ENCODE measurements at regions not wholly inside any gene's neighbourhood (a gene's known extent, or its start where the extent isn't known, plus 50 kb on each side); places are given as distances from the start of the nearest gene placed in this dataset.
"Not testable (repeated sequence)": the region's sequence is repeated elsewhere in the genome, so short reads cannot be mapped to it uniquely, and the experiment has no call there.

DNA sequence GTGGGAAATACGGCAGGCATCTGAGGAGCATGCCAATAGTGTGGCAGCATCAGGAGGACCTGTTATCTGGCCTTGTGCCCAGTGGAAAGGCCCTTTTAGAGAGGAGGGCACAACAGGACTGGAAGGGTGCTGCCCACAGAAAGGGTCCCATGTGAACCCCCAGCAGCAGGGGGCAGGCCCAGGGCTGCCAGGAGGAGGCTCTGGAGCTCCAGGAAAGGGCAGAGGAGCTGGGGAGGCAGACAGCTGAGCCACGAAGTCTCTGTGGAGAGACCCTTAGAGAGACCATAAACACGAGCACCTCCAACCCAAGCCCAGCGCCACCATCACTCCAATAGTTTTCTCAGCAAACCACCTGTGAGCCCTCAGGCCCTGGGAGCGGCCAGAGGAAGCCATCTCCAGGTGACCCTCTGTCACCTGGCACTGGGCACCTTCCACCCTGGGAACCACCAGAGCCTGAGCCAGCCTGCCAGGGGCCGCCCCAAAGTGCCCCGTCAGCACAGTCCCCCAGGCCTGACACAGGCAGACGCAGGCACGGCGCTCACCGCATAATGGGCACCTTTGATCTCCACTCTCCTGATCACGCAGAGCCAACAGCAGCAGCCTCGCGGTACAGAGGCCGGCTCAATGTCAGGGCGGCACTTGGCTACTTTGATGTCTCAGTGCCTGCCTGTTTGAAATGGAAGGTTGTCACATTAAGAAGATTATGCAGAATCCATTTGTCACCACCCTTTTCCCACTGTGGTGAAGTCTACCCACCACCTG is 162.5 kb upstream of the RAB6C start:
- Histone ChIP-seq H3K9ac (ENCODE audit: low read length) (no peak overlapping the region), H3K4me1 (ENCODE audit: insufficient read depth, low read length) (no peaks in the 10 kb centered on the region), H3K27me3 (ENCODE audit: control insufficient read depth in 1 of 2, insufficient read depth in 2 of 2, low read length in 2 of 2) (no peaks in the 10 kb centered on the region), H3K36me3 (ENCODE audit: insufficient read depth, low read length) (no peaks in the 10 kb centered on the region), H3K27ac (ENCODE audit: low read depth, low read length) (no peak overlapping the region), H3K9me3 (ENCODE audit: low read length) (no peaks in the 10 kb centered on the region), H3K4me3 (ENCODE audit: low read depth in 1 of 2, low read length in 2 of 2) (no peak overlapping the region)

DNA sequence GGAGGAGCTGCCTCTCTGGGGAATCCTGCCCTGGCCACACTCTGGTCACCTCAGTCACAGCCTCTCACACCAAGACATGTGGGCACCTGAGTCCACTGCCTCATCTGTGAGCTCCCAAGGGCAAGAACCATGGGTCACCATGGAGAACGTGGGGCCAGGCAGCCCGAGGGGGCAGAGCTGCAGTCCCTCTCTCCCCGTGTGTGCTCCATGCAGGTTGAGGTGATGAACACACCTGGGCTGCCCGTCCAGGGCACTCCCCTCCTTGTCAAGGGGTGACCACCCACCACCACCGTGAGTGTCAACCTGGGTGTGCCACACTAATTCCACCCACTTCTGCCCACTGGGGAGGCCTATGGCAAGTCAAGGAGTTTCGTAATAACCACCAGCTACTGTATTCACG is 159.6 kb upstream of the RAB6C start:
- Histone ChIP-seq H3K9ac (ENCODE audit: low read length) (no peak overlapping the region), H3K4me3 (ENCODE audit: low read depth in 1 of 2, low read length in 2 of 2) (no peak overlapping the region), H3K9me3 (ENCODE audit: low read length) (no peaks in the 10 kb centered on the region), H3K27ac (ENCODE audit: low read depth, low read length) (no peak overlapping the region), H3K36me3 (ENCODE audit: insufficient read depth, low read length) (no peaks in the 10 kb centered on the region), H3K27me3 (ENCODE audit: control insufficient read depth in 1 of 2, insufficient read depth in 2 of 2, low read length in 2 of 2) (no peaks in the 10 kb centered on the region), H3K4me1 (ENCODE audit: insufficient read depth, low read length) (no peaks in the 10 kb centered on the region)

DNA sequence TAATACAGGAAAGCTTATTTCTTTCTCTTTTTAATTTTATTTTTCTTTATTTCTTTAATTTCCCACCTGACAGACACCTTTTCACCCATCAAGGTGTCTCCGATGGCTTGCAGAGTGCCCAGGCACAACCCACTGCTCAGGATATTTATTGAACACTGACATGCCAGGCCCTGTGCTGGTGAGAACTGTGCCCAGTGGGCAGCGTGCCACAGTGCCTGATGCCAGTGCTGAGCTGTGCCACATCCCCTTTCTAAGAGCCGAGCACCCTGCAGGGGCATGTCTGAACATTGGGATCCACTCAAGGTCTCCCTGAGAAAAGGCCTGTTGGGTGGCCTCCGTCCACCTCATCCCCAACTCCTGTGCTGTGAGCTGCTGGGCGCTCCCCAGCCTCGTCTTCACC is 158.6 kb upstream of the RAB6C start:
- H3K27me3 ChIP-seq (ENCODE audit: control insufficient read depth in 1 of 2, insufficient read depth in 2 of 2, low read length in 2 of 2) = no peaks in the 10 kb centered on the region
- H3K27ac ChIP-seq (ENCODE audit: low read depth, low read length) = no peak overlapping the region
- no peaks in the 10 kb centered on the region for H3K36me3 ChIP-seq (ENCODE audit: insufficient read depth, low read length)
- no peak overlapping the region for H3K9ac ChIP-seq (ENCODE audit: low read length)
- H3K4me1 ChIP-seq (ENCODE audit: insufficient read depth, low read length) = no peaks in the 10 kb centered on the region
- H3K9me3 ChIP-seq (ENCODE audit: low read length) = no peaks in the 10 kb centered on the region
- no peak overlapping the region for H3K4me3 ChIP-seq (ENCODE audit: low read depth in 1 of 2, low read length in 2 of 2)

DNA sequence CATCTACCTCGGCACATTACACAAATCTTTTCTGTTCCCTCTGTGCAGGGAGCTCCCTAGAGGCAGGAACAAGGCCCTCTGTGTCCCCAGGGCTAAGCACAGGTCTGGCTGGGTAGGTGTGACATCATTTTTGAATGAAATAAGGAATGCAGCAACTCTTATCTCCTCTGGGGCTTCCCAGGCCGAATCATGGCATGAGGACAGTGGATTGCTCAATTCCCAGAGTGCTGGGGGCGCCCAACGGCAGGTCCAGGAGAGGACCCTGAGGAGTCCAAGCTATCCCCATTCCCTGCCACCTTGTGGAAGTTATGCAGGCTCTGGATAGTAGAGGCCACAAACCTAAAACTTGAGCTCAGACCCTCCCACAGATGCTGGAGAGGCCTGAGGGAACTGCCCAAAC is 158.0 kb upstream of the RAB6C start:
- H3K4me3 ChIP-seq (ENCODE audit: low read depth in 1 of 2, low read length in 2 of 2) = no peak overlapping the region
- no peaks in the 10 kb centered on the region for H3K4me1 ChIP-seq (ENCODE audit: insufficient read depth, low read length)
- no peaks in the 10 kb centered on the region for H3K9me3 ChIP-seq (ENCODE audit: low read length)
- no peaks in the 10 kb centered on the region for H3K36me3 ChIP-seq (ENCODE audit: insufficient read depth, low read length)
- no peak overlapping the region for H3K9ac ChIP-seq (ENCODE audit: low read length)
- H3K27me3 ChIP-seq (ENCODE audit: control insufficient read depth in 1 of 2, insufficient read depth in 2 of 2, low read length in 2 of 2) = no peaks in the 10 kb centered on the region
- H3K27ac ChIP-seq (ENCODE audit: low read depth, low read length) = no peak overlapping the region

DNA sequence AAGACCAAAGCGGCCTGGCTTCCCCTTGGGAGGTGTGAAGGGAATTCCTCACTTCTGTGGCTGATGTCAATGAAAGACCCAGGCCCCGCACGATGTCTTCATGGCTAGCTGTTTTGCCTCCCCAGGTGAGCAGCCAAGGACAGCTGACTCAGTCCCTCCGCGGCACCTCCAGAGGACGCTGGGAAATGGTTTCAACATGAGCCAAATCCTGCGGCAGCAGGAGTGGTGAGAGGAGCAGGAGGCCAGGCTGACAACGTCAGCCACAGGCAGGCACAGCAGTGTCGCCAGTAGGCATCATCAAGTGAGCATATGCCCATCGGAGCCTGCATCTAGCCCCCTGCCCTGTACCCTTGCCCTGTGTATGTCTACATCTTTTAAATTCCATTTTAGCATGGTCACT is 156.4 kb upstream of the RAB6C start:
- Histone ChIP-seq H3K4me1 (ENCODE audit: insufficient read depth, low read length) (no peaks in the 10 kb centered on the region), H3K27me3 (ENCODE audit: control insufficient read depth in 1 of 2, insufficient read depth in 2 of 2, low read length in 2 of 2) (no peaks in the 10 kb centered on the region), H3K36me3 (ENCODE audit: insufficient read depth, low read length) (no peaks in the 10 kb centered on the region), H3K4me3 (ENCODE audit: low read depth in 1 of 2, low read length in 2 of 2) (no peak overlapping the region), H3K9me3 (ENCODE audit: low read length) (no peaks in the 10 kb centered on the region), H3K9ac (ENCODE audit: low read length) (no peak overlapping the region), H3K27ac (ENCODE audit: low read depth, low read length) (no peak overlapping the region)

DNA sequence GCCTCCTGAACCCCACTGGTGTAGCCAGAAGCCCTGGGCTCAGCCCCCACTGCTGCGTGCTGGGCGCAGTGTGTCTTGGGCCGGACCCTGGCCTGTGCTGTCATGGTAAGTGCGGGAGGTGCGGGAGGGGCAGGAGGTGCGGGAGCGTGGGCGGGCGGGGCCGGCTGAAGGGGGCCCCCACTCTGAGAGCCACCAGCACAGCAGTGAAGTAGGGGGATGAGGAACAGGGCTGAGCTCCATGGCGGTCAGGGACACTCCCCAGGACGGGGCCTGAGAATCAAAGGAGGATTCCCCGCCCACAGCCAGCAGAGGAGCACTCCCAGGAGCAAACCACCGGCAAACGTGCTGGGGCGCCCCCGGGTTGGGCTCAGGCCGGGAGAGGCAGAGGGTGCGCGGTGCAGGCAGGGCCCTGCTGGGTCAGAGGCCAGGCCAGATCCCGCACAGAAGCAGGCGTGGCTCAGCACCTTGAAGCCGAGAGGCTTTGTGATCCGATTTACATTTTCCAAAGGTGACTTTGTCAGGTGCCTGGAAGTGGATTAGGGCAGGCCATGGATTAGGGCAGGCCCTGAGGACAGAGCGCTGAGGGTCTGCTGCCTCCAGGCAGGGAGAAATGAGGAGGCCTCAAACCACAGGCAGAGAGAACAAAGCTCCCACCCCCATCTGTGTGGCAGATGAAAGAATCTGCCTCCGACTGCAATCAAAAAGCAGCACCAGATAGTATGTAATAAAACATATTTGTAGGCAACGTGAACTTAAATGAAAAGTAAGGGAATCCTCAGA is 152.0 kb upstream of the RAB6C start:
- no peak overlapping the region for H3K9ac ChIP-seq (ENCODE audit: low read length)
- no peak overlapping the region for H3K4me3 ChIP-seq (ENCODE audit: low read depth in 1 of 2, low read length in 2 of 2)
- H3K9me3 ChIP-seq (ENCODE audit: low read length) = no peaks in the 10 kb centered on the region
- no peaks in the 10 kb centered on the region for H3K36me3 ChIP-seq (ENCODE audit: insufficient read depth, low read length)
- H3K27ac ChIP-seq (ENCODE audit: low read depth, low read length) = no peak overlapping the region
- H3K27me3 ChIP-seq (ENCODE audit: control insufficient read depth in 1 of 2, insufficient read depth in 2 of 2, low read length in 2 of 2) = no peaks in the 10 kb centered on the region
- no peaks in the 10 kb centered on the region for H3K4me1 ChIP-seq (ENCODE audit: insufficient read depth, low read length)

DNA sequence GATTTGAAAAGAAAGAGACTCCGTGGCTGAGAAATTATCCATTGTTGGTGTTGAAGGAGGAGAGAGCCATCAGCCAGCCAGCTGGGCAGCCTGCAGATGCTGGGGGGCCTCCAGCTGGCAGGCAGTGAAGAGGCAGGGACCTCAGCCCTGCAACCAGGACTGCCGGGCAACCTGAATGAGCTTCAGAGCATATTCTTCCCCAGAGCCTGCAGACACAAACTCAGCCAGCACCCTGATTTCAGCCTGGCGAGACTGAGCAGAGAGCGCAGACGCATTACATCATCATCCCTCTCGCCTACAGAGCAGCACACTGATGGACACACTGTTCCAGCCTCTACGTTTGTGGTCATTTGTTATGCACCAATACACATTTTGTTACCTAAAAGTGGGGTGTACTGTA is 150.7 kb upstream of the RAB6C start:
- H3K9ac ChIP-seq (ENCODE audit: low read length) = no peak overlapping the region
- H3K4me1 ChIP-seq (ENCODE audit: insufficient read depth, low read length) = no peaks in the 10 kb centered on the region
- no peaks in the 10 kb centered on the region for H3K36me3 ChIP-seq (ENCODE audit: insufficient read depth, low read length)
- no peak overlapping the region for H3K4me3 ChIP-seq (ENCODE audit: low read depth in 1 of 2, low read length in 2 of 2)
- no peaks in the 10 kb centered on the region for H3K27me3 ChIP-seq (ENCODE audit: control insufficient read depth in 1 of 2, insufficient read depth in 2 of 2, low read length in 2 of 2)
- no peaks in the 10 kb centered on the region for H3K9me3 ChIP-seq (ENCODE audit: low read length)
- H3K27ac ChIP-seq (ENCODE audit: low read depth, low read length) = no peak overlapping the region

DNA sequence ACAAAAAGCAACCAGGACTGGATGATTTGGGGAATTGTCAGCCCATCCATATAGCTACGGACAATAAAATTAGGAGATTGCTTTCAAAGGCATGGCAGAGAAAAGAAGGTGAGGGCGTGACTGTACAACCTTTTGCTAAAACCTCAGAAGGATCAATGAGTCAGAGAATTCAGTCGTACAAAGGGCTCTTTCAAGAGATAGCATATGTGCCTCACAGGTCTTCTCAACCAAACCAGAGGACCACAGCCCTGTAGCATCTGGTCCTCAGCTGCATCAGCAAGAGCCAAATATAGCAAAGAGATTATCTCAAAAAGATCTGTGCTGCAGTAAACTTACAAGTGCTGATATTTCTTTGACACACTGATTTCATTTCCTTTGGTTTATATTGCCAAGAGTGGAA is 149.9 kb upstream of the RAB6C start:
- no peak overlapping the region for H3K9ac ChIP-seq (ENCODE audit: low read length)
- no peaks in the 10 kb centered on the region for H3K36me3 ChIP-seq (ENCODE audit: insufficient read depth, low read length)
- H3K9me3 ChIP-seq (ENCODE audit: low read length) = no peaks in the 10 kb centered on the region
- no peaks in the 10 kb centered on the region for H3K27me3 ChIP-seq (ENCODE audit: control insufficient read depth in 1 of 2, insufficient read depth in 2 of 2, low read length in 2 of 2)
- no peaks in the 10 kb centered on the region for H3K4me1 ChIP-seq (ENCODE audit: insufficient read depth, low read length)
- no peak overlapping the region for H3K27ac ChIP-seq (ENCODE audit: low read depth, low read length)
- no peak overlapping the region for H3K4me3 ChIP-seq (ENCODE audit: low read depth in 1 of 2, low read length in 2 of 2)

DNA sequence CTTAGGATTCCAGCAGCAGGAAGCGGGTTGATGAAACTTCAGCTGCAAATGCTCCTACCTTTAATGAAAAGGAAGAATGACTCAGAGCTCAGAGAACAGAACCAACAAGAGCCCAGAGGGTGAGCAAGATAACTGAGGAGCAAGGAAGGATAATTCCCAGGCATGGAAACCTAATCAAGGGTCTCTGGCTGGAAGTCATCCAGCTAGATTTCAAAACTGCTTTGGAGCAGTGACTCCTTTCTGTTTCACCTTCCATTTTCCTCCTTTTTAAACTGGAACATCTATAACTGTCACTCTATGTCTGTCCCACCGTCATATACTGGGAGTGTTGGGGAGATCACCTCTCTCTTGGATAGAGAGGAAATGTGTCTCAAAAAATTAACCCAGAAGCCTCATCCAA is 148.4 kb upstream of the RAB6C start:
- Histone ChIP-seq H3K9me3 (ENCODE audit: low read length) (no peaks in the 10 kb centered on the region), H3K36me3 (ENCODE audit: insufficient read depth, low read length) (no peaks in the 10 kb centered on the region), H3K4me1 (ENCODE audit: insufficient read depth, low read length) (no peaks in the 10 kb centered on the region), H3K4me3 (ENCODE audit: low read depth in 1 of 2, low read length in 2 of 2) (no peak overlapping the region), H3K9ac (ENCODE audit: low read length) (no peak overlapping the region), H3K27ac (ENCODE audit: low read depth, low read length) (no peak overlapping the region), H3K27me3 (ENCODE audit: control insufficient read depth in 1 of 2, insufficient read depth in 2 of 2, low read length in 2 of 2) (no peaks in the 10 kb centered on the region)

DNA sequence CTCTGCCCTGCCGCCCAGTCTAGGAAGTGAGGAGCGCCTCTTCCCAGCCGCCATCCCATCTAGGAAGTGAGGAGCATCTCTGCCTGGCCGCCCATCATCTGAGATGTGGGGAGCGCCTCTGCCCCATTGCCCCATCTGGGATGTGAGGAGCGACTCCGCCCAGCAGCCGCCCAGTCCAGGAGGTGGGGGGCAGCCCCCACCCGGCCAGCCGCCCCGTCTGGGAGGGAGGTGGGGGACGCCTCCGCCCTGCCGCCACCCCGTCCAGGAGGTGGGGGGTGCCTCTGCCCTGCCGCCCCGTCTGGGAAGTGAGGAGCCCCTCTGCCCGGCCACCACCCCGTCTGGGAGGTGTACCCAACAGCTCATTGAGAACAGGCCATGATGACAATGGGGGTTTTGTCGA is 146.0 kb upstream of the RAB6C start:
- not testable (repeated sequence) for H3K4me3 ChIP-seq (ENCODE audit: low read depth in 1 of 2, low read length in 2 of 2); H3K9ac ChIP-seq (ENCODE audit: low read length); H3K9me3 ChIP-seq (ENCODE audit: low read length); H3K36me3 ChIP-seq (ENCODE audit: insufficient read depth, low read length); H3K4me1 ChIP-seq (ENCODE audit: insufficient read depth, low read length); H3K27ac ChIP-seq (ENCODE audit: low read depth, low read length); H3K27me3 ChIP-seq (ENCODE audit: control insufficient read depth in 1 of 2, insufficient read depth in 2 of 2, low read length in 2 of 2)

DNA sequence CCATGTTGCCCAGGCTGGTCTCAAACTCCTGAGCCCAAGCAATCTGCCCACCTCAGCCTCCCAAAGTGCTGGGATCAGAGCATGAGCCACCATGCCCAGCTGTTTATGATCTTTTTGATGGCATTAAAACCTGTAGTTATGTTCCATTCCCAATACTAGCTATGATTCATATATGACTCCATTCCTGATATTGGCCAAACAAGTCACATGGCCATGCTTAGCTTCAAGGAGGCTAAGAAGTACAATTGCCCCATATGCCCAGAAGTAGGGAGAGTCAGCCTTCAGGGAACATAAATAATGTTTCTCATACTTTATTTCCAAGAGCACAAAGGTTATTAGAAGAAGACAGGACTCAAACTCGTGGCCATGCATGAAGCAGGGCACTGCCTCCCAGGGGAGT is 132.4 kb upstream of the RAB6C start:
- no peaks in the 10 kb centered on the region for H3K27me3 ChIP-seq (ENCODE audit: control insufficient read depth in 1 of 2, insufficient read depth in 2 of 2, low read length in 2 of 2)
- H3K4me3 ChIP-seq (ENCODE audit: low read depth in 1 of 2, low read length in 2 of 2) = no peak overlapping the region
- no peaks in the 10 kb centered on the region for H3K36me3 ChIP-seq (ENCODE audit: insufficient read depth, low read length)

More for the DNA sequence above, 132.4 kb upstream of the RAB6C start:
- Histone ChIP-seq H3K9me3 (ENCODE audit: low read length) (no peaks in the 10 kb centered on the region), H3K4me1 (ENCODE audit: insufficient read depth, low read length) (no peaks in the 10 kb centered on the region), H3K27ac (ENCODE audit: low read depth, low read length) (no peak overlapping the region), H3K9ac (ENCODE audit: low read length) (no peak overlapping the region)

All from muscle layer of colon (tissue), 2 donors.